ENCODE measurements at regions not wholly inside any gene's neighbourhood (a gene's known extent, or its start where the extent isn't known, plus 50 kb on each side); places are given as distances from the start of the nearest gene placed in this dataset.
"Not testable (repeated sequence)": the region's sequence is repeated elsewhere in the genome, so short reads cannot be mapped to it uniquely, and the experiment has no call there.

DNA sequence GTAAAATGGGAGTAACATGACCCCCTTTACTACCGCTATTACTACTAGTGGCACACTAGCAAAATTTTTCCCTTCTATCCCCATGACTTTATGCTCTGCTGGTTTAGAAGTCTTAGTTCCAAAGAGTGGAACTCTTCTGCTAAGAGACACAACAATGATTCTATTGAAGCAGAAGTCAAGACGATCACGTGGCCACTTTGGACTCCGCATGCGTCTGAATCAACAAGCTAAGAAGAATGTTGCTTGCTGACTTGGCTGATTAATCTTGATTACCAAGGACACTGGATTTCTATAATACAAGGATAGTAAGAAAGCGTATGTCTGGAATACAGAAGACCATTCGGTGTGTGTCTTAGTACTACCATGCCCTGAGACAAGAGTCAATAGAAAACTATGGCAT is 244.7 kb upstream of the BTBD3 start:
- DNase-seq, result no peak

DNA sequence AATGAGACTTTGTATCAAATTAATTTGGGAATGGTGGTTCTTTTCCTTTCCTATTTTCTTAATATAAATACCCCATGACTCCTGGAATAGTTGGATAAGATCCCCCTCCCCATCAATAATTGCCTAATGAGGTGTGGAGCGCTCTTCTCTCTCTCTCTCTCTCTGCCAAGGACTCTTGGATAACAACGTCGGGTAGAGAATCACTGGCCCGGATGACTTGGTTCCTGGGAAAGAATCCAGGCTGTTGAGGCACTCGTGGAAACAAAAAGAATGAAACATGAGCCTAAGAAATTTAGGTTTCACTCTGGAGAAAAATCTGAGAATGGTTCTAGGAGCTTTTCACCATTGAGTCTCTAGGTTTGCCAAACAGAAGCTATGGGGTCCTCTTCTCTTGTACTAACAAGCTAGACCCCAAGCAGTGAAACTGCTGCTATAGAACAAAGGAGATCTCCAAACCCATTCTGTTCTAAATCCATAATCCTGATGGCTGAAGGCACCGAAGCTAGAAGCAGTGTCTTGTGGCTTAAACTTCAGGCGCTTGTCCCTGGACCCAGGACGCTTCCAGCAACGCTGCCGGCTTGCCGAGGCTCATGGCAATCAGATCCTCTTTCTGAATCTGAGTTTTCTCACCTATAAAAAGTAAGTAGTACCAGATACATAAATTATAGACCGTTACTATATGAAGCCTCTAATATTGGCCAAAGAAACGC is 241.6 kb upstream of the BTBD3 start:
- no peak for DNase-seq

DNA sequence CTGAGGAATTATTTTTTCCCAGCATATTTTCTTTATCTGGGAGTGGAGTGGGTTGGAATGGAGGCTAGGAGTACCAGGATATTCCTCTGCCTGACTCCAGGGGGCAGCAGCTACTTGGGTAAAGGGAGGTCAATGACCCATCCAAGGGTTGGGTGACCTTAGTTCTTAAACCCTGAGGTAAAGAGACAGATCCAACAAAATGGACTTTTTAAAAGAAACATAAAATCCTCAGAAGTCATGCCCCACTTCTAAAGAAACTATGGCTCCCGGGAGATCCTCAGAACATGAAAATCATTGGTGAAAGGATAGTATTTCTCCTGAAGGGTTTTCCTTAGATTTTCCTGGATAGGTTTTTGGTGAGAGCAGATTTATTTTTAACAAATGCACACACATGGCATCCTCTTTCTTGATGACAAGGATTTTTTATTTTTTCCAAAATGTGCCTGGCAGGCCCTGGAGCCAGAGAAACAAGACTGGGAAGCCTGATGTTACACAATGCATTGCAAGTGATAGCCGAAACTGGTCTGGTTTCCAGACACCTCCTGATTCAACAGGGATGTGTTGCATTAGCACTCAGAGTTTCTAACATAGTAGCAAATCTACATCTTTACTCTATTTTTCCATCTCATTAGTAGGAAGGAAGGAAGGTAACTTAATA is 240.9 kb upstream of the BTBD3 start:
- DNase-seq, result peak; percentile 72

DNA sequence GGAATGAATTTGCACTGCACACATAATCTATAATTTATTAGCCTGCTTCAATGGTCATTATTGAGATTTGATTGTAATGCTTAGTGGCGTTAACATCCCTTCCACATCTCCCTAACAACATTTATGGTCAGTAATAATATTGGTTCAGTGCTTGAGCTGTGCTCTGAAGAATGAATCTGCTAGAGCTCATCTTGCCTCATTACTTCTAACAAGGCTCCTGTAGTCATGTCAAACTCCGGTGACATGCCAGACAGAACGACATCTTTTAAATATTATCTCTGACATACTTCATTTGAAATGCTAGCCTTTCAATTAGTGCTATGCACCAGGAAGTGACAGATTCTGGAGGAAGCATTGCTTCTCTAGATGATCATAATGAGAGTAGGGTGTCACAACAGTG is 240.3 kb upstream of the BTBD3 start:
- DNase-seq, result no peak

DNA sequence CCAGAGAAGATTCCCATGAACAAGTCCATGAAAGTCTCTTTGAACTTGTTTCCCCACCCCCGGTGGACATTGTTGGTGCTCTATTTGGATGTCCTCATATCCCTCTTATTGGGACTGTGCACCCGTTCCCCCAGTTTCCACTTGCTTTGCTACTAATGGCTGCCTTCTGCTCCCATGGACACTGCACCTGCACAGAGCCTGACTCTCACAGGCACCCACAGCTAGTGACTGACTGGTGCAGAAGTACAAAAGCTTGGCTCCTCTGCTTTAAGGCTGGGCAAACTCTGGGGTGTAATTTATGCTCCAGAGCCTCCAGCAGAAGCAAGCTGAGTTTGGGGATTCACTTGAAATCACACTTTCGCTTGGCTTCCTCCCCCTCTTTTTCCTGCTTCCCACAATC is 239.9 kb upstream of the BTBD3 start:
- no peak for DNase-seq

DNA sequence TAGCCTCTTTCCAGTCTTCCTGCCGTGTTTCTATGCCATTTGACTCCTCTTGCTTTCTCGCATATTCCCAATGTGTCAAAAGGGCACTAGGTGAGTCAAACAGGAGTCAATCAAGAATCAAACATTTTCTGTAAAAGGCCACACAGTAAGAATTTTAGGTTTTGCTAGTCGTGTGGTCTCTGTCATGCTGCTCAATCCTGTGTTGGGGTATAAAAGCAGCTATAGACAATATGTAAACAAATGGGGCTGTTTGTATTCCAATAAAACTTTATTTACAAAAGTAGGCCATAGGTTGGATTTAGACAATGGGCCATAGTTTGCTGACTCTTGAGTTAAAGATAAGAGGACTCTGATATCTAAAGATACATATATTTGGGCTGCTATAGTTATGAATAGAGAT is 235.4 kb upstream of the BTBD3 start:
- DNase-seq, result peak; percentile 67

DNA sequence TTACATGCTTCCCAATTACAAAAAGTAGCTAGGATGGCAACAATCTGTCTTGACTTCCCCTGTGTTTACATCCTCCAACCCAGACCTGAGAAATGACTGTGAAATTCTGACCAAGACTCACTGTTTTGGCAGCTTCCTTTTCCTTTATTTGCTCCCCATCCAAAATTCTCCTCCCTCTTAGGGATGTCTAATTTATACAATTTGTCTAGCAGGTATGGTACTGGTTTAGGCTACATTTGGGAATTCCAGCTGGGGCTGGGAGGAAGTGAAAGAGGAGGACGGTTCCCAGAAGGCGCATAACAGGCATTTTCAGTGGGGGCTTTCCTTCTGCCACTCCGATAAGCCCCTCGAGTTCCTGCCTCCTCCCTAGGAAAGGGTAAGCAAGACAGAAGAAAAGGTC is 231.5 kb upstream of the BTBD3 start:
- DNase-seq, result no peak

DNA sequence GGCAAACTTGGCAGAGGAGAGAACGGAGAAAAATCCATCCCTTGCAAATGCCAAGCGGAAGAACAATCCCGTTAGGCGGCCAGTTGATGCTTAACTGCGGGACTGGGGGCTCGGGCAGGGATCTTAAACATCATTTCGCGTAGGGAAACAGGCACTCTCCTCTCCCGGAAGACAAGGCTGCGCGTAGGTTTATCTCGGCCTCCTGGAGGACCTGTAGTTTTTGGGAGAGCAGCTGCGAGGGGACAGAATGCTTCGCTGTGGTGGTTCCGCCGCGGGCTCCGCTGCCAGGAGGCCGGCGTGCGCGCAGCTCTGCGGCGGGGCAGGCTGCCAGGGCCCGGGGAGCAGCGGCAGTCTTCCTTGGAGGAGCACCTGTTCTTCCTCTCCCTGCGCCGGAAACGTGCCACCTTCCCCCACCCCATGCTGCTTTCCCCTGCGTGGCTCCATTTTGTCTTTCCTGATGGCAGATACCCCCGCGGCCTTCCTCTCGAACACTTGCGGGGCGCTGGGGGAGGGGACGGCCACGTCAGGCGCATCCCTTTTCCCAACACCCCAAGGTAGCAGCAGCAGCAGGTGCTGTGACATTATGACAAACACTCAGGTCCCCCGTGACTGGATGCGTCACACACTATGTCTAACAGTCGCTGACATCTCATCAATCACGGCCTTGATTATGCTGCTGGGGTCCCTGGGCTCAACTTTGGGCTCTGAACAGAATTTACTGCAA is 230.7 kb upstream of the BTBD3 start:
- DNase-seq, result peak; percentile 89

DNA sequence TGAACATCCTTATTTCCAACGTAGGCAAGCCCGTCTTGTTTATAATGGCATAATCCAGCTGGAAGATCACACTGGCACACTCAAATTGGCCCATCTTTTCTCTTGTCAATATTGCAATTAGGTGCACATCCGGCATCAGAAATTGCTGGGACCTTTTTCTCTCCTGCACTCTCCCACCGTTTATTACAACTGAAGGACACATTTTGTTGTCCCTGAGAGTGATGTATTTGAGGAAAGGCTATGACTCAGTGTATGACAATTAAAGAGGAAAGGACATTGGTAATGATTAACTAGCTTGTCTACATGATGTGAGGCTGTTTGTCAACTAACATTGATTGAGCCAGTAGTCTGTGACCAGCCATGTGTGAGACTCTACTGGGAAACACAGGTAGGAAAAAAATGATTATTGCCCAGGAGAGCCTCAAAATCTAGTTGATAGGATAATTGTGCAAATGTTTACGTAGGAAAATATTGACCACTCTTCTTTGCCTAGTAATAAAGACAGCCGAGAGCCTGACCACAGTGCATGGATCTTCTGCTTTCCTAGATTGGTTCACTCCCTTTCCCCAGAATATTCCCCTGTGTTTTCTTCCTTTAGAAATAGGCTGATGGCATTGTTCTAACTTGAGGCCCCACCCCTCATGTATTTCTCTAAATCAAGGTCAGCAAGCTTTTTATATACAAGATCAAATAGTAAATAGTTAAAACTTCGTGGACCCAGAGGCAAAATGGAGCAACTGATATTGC is 230.0 kb upstream of the BTBD3 start:
- DNase-seq, result peak; percentile 98

DNA sequence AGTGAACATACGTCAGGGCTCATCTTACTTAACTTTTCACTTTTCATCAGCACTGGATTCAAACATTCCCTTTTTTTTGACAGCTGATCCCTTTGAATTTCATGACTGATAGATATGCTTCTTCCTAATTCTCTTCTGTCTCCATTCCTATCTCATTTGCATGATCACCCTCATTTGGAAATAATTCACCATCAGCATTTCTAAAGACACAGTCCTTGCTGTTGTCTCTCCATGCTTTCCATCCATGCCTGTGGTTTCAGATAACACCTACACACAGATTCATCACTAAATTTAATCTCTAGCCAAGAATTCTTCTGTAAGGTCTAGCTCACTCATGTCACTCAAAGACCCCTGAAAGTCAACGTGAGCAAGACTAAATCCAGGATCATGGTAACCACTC is 228.4 kb upstream of the BTBD3 start:
- no peak for DNase-seq

DNA sequence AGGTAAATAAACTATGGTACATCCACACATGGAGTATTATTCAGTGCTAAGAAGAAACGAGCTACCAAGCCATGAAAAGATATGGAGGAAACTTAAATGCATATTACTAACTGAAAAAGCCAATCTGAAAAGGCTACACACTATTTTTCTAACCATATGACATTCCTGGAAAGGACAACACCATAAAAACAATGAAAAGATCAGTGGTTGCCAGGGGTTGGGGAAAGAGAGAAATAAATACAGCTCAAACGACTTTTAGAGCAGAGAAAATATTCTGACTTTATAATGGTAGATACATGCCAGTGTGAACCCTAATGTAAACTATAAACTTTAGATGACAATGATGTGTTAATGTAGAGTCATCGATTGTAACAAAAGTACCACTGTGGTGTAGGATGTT is 225.9 kb upstream of the BTBD3 start:
- no peak for DNase-seq

DNA sequence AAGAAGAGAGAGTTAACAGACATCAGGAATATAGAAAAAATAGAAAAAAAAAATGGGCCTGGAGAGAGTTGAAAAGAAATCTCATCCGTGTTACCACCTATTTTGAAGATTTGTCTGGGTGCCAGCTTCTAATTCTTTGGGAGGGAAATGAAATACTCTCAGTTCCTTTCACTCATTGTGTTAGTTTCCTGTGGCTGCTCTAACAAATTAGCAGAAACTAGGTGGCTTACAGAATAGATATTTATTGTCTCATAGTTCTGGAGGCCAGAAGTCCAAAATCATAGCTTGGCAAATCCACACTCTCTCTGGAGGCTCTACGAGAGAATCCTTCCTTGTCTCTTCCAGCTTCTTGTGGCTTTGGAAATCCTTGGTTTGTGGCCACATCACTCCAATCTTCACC is 225.1 kb upstream of the BTBD3 start:
- no peak for DNase-seq

DNA sequence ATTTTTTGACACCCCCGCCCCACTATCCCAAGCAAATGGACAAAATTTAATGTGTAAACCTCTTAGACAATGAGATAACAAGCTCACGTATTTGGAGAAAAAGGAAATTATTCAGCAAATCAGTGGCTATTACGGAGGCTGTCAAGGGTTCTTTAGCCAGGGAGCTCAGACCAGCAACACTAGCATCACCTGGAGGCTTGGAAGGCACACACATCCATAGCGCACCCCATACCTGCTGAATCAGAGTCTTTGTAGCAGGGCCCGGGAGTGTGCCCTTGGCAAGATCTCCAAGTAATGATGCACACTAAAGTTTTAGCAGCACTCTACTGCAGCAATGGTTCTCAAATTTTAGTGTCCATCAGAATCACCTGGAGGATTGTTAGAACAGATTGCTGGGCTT is 223.2 kb upstream of the BTBD3 start:
- no peak for DNase-seq

DNA sequence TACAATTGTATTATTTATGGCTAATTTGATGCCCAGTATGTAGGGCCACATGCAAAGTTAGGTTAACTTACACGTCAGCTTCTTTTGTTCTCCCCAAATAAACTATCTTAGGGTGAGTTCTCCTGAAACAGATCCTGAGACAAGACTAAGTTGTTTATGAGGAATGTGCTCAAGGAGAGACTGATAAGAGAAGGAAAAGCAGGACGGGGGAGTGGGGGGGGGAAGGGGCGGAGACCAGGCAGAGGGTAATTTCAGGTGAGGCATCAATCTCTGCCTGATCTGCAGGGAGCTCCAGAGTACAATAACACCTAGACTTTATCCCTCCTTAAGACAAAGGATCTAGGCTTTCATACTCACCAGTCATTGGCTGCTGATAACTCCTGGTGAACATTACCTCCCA is 220.6 kb upstream of the BTBD3 start:
- no peak for DNase-seq

DNA sequence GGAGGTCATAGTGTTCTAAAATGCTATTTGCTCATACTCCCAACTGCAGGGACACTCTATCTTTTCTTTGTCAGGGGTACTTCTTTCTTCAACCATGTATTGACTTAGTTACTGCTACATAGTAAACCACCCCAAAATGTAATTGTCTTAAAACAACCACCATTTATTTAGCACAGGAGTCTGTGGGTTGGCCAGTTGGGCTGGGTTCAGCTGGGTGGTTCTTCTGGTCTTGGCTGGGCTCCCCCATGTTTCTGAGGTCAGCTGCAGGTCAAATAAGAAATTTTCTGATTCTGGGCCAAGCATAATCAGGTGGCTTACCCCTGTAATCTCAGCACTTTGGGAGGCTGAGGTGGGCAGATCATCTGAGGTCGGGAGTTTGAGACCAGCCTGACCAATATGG is 220.0 kb upstream of the BTBD3 start:
- no peak for DNase-seq

DNA sequence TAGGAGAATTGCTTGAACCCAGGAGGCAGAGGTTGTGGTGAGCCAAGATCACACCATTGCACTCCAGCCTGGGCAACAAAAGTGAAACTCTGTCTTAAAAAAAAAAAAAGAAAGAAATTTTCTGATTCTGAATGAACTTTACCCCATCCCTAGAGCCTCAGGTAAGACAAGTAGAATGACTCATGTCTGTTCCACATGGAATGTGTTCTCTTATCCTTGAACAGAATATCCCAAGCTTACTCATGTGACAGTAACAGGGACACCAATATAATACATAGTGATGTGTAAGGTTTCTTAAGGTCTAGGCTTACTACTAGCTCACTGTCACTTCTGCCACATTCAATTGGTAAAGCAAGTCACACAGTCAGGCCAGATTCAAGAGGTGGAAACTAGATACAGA is 219.6 kb upstream of the BTBD3 start:
- DNase-seq, result no peak

DNA sequence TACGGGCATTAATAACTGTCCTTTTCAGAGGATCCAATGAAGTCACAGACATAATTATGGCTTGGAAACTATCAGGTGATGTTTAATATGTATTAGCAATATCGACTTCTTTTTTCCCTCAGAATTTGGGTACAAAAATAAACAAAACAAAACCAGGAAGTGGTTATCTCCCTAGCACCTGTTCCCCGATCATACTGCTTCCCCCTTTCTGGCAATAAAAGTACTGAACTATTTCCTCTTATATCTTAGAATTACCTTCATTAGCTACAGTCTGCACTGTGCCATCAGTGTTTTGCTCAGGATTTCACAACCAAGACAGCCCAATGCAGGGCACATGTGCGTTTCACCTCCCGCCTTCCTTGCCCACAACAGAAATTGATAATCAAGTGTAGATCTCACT is 216.9 kb upstream of the BTBD3 start:
- no peak for DNase-seq

DNA sequence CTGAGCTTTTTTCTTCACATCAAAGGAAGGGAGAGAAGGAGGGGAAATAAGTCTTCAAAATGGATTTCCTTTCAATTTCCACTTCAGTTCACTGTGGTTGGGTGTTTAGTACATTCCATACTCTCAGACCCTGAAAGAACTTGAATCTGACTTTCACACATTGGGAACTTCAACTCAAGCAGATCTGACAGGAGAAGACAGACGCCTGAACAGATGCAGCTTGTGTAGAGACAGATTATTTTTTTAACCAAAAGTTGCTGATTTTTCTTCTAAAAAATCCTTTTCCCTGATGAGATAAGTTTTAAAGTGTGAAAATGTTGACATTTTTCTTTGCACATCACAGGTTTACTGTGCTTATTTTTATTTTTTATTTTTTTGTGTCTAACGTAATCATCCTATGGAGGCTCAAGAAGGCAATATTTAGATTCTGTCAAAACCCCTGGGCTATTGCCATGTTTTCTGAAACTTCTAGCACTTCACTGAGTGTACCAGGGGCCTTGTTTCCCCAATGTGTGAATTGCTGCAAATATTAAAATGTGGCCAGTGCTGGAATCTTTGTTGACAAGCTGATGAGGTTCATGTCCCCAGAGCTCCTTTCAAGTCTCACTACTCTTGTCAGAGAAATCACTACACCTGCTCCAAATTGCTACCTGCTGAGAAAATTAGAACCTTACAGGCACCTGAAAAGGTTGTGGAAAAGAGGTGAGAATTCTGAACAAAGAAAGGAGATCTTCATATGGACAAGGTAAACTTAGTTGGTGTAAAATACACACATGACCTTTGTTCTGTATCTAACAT is 214.8 kb upstream of the BTBD3 start:
- peak; percentile 80 for DNase-seq

DNA sequence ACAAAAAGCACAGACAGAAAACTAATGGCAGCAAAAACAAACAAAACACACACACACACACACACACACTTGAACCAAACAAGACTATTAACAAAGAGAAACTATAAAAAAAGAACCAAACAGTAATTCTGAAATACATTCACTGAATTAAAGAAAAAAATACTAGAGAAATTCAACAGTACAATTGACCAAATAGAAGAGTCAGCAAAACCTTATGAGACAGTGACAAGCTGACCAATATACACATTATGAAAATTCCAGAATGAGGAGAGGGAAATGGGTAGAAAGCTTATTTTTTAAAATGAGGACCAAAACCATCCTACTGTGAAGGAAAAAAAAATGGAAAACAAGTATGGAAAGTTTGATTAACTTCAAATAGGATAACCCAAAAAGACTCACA is 212.2 kb upstream of the BTBD3 start:
- DNase-seq, result no peak

DNA sequence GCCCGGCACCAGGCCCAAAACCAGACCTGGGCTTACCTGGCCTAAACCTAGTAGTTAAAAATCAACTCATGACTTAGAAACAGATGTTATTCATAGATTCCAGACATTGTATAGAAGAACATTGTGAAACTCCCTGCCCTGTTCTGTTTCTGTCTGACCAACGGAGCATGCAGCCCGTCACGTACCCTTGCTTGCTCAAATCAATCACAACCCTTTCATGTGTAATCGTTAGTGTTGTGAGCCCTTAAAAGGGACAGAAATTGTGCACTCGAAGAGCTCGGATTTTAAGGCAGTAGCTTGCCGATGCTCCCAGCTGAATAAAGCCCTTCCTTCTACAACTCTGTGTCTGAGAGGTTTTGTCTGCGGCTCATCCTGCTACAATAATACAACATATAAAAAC is 209.5 kb upstream of the BTBD3 start:
- not testable (repeated sequence) for DNase-seq

DNA sequence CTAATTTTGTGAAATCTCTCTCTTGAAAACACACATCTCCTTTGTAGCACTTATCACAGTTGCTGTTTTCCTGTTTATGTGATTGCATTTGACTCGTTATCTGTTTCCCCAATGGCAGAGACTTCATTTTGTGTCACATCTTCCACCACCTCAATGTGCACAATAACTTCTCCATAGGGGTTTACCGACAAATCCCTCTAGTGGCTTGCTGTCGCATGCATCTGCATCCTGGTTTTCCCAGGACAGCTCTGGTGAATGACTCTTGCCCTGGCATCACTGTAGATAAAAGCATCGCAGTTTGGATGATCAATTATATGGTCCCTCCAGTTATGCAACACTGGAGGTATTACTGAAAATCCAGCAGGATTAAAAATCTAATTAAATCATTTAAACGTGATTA is 206.5 kb upstream of the BTBD3 start:
- no peak for DNase-seq

DNA sequence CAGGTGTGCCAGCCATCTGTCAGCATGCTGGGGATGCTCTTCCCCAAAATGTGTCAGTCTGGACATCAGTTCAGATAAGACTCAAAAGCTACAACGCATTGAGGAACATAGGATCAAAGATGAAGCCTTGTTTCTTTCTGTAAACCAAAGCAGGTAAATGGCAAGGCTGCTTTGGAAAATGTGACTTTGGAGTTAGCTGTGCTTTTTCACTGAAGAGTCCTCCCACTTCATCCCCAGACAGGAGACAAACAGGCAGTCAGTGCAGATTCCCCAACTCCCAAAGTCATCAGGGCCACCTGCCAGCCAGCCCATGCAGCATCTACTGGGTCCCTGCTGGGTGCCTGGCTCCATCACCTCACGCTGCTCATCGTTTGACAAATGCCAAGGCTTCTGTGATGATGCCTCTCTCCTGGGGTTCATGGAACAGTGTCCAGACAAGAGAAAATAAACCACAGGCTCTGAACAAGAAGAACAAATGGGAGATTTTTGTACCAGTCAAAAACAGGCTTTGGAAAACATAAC is 205.0 kb upstream of the BTBD3 start:
- DNase-seq, result no peak

DNA sequence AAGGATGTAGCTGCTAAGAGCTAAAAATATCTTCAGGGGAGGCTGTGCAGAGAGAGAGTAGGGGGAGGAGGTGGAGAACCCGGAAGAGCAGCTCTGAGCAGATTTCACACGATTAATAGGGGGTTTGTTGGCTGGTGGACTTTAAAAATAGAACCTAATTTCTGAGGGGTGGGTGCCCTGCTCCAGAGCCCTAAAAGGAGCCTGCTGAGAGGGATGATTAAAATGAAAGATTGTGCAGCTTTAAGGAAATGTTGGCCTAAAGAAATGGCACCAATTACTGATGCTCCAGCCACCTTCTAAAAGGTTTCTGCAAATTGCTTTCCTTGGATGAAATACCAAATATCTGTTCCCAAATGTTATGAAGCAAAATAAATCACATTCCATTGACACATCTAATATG is 202.8 kb upstream of the BTBD3 start:
- DNase-seq, result no peak

Measured in NCI-H748 treated with DMSO at 0.1 percent for 48 hours (cell line).